ENCODE measurements at regions not wholly inside any gene's neighbourhood (a gene's known extent, or its start where the extent isn't known, plus 50 kb on each side); places are given as distances from the start of the nearest gene placed in this dataset.

GRCh38 chr6:79796197-79796596 lies 151.2 kb downstream of the ELOVL4 start:
- TF ChIP-seq, protein P1, sequence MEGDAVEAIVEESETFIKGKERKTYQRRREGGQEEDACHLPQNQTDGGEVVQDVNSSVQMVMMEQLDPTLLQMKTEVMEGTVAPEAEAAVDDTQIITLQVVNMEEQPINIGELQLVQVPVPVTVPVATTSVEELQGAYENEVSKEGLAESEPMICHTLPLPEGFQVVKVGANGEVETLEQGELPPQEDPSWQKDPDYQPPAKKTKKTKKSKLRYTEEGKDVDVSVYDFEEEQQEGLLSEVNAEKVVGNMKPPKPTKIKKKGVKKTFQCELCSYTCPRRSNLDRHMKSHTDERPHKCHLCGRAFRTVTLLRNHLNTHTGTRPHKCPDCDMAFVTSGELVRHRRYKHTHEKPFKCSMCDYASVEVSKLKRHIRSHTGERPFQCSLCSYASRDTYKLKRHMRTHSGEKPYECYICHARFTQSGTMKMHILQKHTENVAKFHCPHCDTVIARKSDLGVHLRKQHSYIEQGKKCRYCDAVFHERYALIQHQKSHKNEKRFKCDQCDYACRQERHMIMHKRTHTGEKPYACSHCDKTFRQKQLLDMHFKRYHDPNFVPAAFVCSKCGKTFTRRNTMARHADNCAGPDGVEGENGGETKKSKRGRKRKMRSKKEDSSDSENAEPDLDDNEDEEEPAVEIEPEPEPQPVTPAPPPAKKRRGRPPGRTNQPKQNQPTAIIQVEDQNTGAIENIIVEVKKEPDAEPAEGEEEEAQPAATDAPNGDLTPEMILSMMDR (IDR thresholded peaks at IDR 0.05; ENCODE audit: extremely low read depth, insufficient read depth, missing control alignments), result no peak
- DNase-seq (ENCODE audit: low spot score), result no peak
- in situ Hi-C loops (cut with MboI; ENCODE audit: low pct_unique_long_range_greater_than_20kb, low sequenced_read_pairs, unreplicated experiment), result no loop called here

DNA sequence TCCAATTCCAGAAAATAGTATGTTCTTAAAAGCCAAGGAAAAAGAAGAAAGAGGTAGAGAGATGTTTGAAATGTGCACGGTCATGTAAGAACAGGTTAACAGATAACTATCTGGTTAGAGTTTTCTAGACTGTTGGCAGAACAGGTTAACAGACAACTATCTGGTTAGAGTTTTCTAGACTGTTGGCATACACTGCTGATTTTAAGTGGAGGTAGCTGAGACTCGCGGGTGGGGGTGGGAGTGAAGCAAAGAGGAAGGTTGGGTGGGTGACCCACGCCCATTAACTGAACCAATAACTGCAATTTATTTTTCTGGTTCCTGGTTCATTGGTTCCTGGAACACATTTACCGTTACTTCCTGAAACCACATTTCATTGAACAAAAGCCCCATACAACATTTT lies 157.5 kb downstream of the ELOVL4 start:
- in situ Hi-C loops (cut with MboI; ENCODE audit: low pct_unique_long_range_greater_than_20kb, low sequenced_read_pairs, unreplicated experiment), result no loop called here
- TF ChIP-seq, protein P1 (IDR thresholded peaks at IDR 0.05; ENCODE audit: extremely low read depth, insufficient read depth, missing control alignments), result no peak
- DNase-seq (ENCODE audit: low spot score), result no peak

GRCh38 chr6:79788756-79789155 lies 157.6 kb downstream of the SH3BGRL2 start:
- TF ChIP-seq, protein P1 (IDR thresholded peaks at IDR 0.05; ENCODE audit: extremely low read depth, insufficient read depth, missing control alignments), result no peak
- no peak for DNase-seq (ENCODE audit: low spot score)
- in situ Hi-C loops (cut with MboI; ENCODE audit: low pct_unique_long_range_greater_than_20kb, low sequenced_read_pairs, unreplicated experiment), result no loop called here

DNA sequence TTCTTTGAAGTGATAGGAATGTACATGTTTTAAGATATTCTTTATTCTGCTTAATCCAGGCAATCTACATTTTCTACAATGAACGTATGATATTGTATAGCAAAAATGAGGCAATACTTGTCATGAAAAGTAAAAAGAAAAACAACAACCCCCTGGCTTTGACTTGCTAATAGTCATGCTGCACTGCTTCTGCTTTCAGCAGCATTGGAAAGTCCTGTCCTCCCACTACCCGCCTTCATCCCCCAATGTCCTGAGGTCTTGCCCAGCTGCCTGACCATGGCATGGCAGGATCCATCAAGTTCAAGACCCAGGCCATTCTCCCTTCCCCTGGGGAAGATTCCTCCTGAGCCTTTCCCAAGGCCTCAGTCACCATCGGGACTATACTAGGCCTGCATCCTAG lies 156.5 kb downstream of the SH3BGRL2 start:
- in situ Hi-C loops (cut with MboI; ENCODE audit: low pct_unique_long_range_greater_than_20kb, low sequenced_read_pairs, unreplicated experiment), result no loop called here
- TF ChIP-seq, protein P1 (IDR thresholded peaks at IDR 0.05; ENCODE audit: extremely low read depth, insufficient read depth, missing control alignments), result no peak
- no peak for DNase-seq (ENCODE audit: low spot score)

DNA sequence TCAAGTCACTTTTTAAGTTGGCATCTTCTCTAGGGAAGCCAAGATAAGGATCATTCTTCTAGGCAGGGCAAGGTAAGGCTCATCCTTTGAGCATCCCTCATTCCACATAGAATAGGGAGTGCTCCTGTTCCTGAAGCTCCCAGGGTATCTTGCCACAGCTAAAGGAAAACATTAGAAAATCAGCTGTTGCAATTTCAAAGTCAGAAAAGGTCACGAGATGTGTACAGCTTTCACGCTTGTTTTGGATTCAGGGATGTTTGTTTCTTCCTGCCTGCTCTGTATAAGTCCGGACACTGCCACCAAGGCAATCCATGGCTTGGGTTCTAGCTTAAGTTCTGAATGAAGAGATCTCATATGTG lies 153.2 kb downstream of the SH3BGRL2 start:
- in situ Hi-C loops (cut with MboI; ENCODE audit: low pct_unique_long_range_greater_than_20kb, low sequenced_read_pairs, unreplicated experiment), result no loop called here
- no peak for DNase-seq (ENCODE audit: low spot score)
- TF ChIP-seq, protein P1 (IDR thresholded peaks at IDR 0.05; ENCODE audit: extremely low read depth, insufficient read depth, missing control alignments), result no peak

- DNase-seq (ENCODE audit: low spot score), result no peak
- TF ChIP-seq, protein P1 (IDR thresholded peaks at IDR 0.05; ENCODE audit: extremely low read depth, insufficient read depth, missing control alignments), result no peak
- in situ Hi-C loops (cut with MboI; ENCODE audit: low pct_unique_long_range_greater_than_20kb, low sequenced_read_pairs, unreplicated experiment), result no loop called here
Observed at GRCh38 chr6:79783670-79784394, 152.7 kb downstream of the SH3BGRL2 start.

Measured in GM13977 (cell line).